ENCODE measurements at regions not wholly inside any gene's neighbourhood (a gene's known extent, or its start where the extent isn't known, plus 50 kb on each side); places are given as distances from the start of the nearest gene placed in this dataset.
"Not testable (repeated sequence)": the region's sequence is repeated elsewhere in the genome, so short reads cannot be mapped to it uniquely, and the experiment has no call there.

- DNase-seq: no peak
Measured at GRCh38 chr3:525415-525814, 328.9 kb downstream of the CHL1 start.

DNA sequence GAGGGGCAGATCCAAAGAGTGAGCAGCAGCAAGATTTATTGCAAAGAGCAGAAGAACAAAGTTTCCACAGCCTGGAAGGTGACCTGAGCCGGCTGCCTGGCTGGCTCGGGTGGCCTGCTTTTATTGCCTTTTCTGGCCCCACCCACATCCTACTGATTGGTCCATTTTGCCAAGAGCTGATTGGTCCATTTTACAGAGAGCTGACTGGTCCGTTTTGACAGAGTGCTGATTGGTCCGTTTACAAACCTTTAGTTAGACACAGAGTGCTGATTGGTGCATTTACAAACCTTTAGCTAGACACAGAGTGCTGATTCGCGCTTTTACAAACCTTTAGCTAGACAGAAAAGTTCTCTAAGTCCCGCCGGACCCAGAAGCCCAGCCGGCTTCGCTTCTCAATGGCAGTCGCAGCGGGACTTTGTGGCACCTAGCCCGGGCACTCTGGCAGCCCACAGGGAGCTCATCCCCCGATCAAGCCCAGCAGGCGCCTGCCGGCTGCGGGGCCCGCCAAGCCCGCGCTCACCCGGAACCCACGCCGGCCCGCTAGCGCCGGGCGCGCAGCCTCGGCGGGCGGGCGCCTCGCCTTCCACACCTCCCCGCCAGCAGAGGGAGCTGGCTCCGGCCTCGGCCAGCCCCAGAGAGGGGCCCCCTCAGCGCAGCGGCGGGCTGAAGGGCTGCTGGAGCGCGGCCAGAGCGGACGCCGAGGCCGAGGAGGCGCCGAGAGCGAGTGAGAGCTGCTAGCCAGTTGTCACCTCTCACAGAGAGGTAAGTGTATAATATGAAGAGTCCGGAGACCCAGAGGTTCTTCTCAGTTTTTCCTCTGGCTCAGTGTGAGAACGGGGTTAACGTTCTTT lies 339.2 kb downstream of the CHL1 start:
- DNase-seq: no peak

DNA sequence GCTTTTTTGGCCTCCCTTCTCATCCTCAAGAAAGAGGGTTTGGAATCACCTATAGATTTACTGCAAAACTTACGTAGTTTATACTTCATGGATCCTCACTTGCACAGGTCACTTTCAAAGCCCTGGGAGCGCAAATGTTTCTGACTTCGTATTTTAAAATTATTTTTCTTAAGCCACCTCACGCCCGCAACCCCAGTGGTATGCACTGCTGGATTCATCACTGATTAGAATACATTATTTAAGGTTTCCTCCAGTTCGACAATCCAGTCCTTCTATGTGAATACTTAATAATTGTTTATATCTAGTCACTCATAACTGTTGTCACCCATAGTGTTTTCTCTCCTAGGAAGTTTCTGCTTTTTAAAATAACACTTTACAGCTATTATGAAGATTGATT lies 339.9 kb downstream of the CHL1 start:
- no peak for DNase-seq

DNA sequence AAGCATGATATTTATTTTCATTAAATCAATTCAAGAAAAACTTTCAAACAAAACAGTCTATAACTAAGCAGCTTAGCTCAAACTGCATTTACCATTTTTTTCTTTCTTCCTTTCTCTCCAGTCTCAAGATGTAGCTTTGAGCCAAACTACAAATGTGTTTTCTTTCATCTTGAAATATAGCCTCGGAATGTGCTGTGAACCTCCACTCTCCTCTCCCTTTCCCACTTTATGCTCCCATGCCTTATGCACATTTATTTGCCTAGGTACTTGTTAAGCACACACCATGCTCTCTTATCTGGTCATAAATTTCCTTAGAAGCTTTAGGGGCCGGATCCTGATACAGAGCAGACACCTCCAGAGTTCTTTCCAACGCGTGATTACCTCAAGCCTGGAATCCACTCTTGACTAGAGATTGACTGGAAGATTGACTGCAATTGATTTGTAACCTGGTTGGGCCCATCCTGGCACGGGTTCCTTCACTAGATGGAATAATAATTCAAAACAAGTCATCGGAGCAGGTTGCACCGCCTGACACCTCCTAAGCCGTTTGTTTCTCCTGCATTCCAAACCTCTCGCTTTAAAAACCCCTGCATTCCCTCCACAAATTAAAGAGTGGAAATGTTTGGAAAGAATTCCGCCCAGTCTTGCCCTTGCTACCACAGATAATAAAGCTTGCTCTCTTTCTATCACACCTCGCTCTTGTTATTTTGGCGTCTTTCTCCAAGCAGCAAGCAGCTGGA lies 344.7 kb downstream of the CHL1 start:
- no peak for DNase-seq

- no peak for DNase-seq
Measured at GRCh38 chr3:542021-542420, 345.5 kb downstream of the CHL1 start.

- DNase-seq: no peak
Measured at GRCh38 chr3:549636-550035, 353.1 kb downstream of the CHL1 start.

- no peak for DNase-seq
Measured at GRCh38 chr3:550471-550870, 353.9 kb downstream of the CHL1 start.

- no peak for DNase-seq
Measured at GRCh38 chr3:557972-558371, 361.4 kb downstream of the CHL1 start.

GRCh38 chr3:567488-568185 lies 371.1 kb downstream of the CHL1 start:
- DNase-seq: no peak

GRCh38 chr3:579529-579928 lies 383.0 kb downstream of the CHL1 start:
- not testable (repeated sequence) for DNase-seq

- DNase-seq: not testable (repeated sequence)
Measured at GRCh38 chr3:589066-589465, 392.5 kb downstream of the CHL1 start.

DNA sequence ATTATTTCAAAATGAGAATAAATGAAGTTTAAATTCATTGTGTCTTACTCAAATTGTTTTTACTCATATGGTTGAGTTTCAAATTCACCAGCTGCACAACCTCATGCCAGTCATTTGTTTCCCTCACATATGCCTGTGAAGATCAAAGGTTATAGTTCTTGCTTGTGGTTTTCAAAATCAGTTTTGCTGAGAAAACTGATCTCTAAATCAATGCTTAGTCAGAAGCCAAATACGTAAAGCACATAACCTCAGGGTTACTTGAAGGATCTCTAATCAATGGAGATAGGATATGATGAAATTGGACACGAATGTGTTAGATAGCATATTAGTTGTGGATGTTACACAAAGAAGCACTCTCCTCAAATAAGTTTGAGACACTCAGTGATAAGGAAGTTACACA lies 400.7 kb downstream of the CHL1 start:
- not testable (repeated sequence) for DNase-seq

DNA sequence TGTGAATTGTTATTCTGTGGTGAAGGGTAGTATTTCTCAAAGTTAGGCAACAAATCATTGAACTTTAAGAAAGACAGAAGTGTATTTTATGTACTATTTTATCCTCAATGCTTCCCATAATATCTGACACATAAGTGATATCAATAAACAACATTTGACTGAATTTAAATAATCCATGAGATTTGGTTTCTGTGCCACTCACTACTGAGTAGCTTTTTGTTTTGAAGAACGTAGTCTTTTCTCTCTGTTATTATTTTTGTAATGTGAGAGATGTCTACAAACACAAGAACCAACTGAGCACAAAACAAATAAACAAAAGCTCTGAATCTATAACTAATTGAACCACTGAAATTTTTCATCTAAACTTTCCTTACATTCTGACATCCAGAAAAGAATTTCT lies 401.2 kb downstream of the CHL1 start:
- not testable (repeated sequence) for DNase-seq

- DNase-seq: not testable (repeated sequence)
Measured at GRCh38 chr3:607480-607879, 410.9 kb downstream of the CHL1 start.

DNA sequence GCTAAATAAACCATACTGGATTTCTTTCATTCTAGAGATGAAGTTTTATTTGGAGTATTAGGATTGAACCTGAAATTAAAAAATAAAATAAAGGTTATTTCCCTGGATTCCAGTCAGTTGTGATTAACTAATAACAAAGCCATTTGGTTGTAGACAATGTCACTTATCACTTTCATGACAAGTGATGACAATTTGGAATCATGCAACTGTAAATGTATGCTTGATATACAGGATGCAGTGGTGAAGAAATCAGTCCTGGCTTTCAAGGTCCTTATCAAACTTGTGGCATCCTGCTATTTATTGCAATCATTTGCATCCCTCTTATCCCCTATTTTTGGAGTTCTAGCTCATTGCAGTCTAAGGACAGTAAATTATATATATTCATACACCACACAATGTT lies 425.2 kb downstream of the CHL1 start:
- DNase-seq: no peak

DNA sequence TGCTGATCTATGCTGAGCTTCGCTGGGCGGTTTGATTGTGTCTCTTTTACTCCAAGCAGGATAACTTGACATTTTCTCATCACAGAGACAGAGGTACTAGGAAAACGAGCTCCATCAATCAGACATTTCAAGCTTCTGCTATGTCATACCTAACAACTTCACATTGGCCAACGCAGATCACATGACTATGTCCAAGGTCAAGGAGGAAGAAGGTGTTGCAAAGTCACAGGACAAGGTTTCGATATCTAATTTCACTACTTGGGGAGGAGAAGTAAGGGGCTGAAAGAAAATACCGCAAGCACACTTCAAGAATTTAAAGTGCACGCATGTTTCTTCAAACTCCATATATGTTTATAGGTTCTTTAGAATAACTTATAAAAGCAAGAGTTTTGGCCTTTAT lies 425.8 kb downstream of the CHL1 start:
- DNase-seq: no peak

DNA sequence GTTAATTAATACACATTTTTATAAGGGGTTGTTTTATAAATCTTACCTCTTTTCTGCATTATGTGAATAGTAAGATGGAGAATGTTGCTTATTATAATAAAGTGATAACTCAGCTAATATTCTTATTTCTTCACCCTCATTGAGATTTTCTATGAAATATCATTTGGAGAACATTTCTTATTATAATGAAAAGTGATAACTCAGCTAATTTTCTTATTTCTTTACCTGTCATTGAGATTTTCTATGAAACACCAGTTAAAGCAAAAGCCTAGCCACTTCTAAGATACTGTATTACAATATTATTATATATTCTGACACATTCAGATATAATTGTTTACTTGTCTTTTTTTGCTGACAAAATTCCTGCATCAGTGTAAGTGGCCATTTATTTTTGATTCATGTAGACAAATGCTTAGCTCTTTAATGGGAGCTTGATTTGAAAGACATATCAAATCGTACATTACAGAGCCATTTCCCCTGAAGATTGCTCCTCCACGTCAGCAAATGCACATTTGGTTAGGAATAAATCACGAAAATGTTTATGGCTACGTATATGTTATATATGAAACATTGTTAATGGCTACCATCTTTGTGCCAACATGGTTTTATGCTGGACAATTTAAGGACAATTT lies 427.5 kb downstream of the CHL1 start:
- DNase-seq: no peak

DNA sequence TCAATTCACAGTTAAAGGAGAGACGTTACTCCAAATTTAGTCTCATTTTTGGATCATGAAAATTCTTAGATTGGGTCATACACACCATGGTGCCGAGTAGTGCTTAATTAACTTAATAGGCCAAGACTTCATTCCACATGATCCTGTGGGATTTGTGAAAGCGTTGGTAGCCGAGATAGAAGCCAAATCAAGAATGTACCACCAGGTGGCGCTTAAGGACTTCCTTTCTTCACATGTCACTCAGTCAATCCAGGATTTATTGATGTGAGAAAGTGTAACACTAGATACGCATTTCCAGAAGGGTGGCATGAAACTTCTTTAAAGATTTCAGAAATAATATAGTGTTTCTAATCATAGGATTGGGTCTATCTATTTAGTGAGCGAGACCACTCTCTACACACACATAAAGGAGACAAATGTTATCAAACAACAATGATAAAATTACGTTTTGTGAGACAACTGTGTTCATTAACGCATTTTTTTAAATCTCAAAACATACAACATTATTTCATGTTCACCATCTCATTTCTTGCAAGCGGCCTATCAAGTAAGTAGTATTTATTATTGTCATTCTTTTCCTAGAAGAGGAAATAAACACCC lies 436.1 kb downstream of the CHL1 start:
- peak; percentile 15 for DNase-seq

GRCh38 chr3:634511-634910 lies 437.9 kb downstream of the CHL1 start:
- no peak for DNase-seq

DNA sequence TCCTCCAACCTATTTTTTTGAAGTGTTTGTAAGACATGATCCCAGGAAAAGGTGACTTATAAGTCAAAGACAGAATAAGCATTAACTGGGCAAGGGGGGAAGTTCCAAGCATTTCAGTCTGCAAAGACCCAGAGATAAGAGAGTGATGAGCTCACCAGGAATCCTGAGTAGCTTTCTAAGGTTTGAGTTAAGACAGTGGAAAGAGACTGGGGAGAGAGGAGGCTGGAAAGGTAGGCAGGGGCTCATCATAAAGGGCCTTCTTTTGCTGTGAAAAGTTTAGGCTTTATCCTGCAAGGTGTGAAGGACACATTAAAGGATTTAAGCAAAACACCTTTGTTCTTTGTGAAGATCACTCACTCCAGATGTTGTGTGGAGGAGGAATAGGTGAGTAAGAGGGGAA lies 438.8 kb downstream of the CHL1 start:
- no peak for DNase-seq

- DNase-seq: no peak
Measured at GRCh38 chr3:643376-643775, 446.8 kb downstream of the CHL1 start.

- no peak for DNase-seq
Measured at GRCh38 chr3:655824-656223, 437.0 kb upstream of the CNTN6 start.

All from occipital lobe (tissue), 1 donor.